SKM-1 treated with dmso at 0.1 percent for 144 hours (cell line): ENCODE measurements at regions not wholly inside any gene's neighbourhood (a gene's known extent, or its start where the extent isn't known, plus 50 kb on each side); places are given as distances from the start of the nearest gene placed in this dataset.

Experiments used
- DNase-seq: peaks from one replicate; lab custom pipeline; 2025; ENCODE audit not compliant: unreplicated experiment; lab: John Stamatoyannopoulos, UW

DNA sequence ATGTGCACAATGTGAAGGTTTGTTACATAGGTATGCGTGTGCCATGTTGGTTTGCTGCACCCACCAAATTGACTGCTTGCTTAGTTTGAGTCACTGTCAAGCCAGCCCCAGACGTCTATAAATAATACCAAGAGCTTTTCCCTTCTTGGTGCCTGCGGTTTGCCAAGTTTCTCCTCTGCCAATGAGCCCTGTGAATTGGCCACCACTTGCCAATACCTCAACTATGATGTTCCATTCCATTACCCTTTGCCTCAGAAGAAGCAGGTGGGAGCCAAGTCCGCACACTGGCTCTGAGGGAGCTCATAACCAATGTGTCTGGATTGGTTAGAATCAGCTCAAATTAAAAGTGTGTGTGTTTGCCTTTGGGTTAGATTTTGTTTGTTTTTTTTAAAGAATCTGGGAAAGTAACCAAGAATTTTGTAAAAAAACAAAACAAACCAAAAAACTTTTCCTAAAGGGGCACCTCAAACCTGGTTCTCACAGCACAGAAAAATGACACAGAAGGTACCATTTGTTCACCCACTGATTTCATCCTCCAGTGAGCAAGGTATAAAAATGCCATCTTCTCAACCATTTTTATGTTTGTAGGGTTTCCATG is 209.3 kb upstream of the PRNP start:
- no peak for DNase-seq

DNA sequence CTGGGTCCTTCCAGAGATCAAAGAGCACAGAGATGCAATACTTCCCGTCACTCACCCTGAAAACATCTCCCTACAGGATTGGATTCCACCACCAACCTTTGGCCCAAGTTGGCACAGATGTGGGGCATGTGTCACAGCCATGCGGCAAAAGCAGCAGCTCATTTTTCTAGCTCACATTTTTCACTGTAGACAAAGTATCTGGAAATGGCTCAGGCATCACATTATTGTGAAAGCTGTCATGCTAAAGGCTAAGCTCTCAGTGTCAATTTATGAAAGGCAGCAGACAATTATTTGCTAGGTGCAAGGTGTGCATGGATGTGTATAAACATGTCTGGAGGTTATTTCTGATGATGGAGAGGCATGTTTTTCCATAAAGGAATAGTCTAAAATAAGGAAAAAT is 213.3 kb upstream of the PRNP start:
- DNase-seq, result no peak

DNA sequence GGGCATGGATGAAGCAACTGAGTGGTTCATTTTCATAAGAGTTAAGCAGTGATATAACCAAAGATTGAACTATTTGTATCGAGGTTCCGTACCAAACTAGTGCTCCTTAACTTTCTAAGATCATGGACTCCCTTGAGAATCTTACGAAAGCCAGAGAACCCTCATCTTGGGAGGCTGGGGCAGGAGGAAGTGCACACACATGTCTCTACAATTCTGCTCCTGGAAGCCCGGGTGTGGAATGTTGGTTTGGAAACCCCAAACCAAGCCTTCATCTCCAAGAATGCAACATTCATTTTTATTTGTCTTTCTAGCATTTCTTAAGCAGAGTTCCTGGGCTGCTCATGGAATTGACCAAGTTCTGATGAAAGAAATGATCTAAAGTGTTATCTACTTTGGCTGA is 215.0 kb upstream of the PRNP start:
- no peak for DNase-seq

GRCh38 chr20:4470375-4470774 is 215.9 kb upstream of the PRNP start:
- DNase-seq, result no peak

DNA sequence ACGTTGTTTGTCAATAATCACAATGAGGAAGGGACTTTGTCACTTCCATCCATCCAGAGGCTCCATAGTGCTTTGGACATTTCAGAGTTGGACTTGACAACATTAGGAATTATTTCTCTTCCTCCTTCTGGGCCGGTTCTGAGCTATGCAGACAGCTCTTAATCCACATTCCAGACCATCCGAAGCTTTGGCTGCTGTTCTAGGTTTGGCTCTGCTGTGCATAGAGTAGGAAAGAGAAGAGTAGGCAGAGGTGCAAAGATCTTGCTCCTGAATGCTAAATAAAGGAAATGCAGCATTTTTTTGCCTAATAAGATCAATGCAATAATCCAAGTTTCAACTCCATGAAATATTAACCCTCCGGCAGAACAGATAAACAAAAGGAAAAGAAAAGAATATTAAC is 216.3 kb upstream of the PRNP start:
- DNase-seq, result no peak

DNA sequence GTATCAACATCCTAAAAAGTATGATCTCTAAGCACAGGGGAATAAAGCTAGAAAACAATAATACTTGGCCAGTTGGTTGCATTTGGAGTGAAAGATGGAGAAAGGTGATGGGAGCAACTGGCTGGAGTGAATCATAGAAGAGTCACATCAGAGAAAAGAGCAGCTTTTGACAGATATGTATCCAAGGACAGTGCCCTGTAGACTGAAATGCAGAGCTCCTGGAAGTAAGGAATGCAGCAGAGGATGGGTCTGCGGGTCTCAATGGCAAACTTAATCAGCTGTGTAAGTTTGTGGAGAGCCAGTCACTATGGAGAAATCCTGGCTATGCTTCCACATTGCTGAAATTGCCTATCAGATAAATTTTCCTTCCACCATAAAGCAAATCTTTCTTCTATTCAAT is 218.1 kb upstream of the PRNP start:
- no peak for DNase-seq

DNA sequence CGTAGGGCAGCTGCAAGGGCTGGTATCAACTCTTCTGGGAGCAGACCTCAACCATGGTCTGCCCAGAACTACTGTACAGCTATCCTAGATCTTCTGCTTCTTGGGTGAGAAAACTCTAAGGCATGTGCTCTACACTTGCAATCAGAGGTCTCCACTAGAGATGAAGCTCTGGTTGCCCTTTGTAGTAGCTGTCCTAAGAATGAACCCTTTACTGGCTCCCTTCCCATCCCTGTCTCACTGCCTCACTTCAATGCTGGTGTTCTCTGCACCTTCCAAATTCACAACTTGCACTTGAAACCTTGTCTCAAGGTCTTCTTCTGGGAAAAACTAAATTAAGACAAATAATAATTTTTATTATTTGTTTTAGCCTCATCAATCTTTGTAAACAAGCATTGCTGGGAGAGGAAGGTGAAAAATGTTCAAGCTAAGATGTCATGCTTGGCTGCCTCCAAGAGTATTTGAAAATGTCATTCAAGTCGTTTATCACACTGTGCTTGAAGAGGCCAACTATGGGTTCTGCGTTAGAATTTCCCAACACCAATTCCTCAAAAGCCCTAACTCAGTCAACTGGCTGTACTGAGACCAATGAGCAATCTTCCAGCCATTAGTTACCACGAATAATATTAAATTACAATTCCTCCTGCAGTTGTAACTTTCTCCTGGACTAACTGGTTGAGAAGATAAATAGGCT is 216.9 kb upstream of the ADRA1D start:
- no peak for DNase-seq

DNA sequence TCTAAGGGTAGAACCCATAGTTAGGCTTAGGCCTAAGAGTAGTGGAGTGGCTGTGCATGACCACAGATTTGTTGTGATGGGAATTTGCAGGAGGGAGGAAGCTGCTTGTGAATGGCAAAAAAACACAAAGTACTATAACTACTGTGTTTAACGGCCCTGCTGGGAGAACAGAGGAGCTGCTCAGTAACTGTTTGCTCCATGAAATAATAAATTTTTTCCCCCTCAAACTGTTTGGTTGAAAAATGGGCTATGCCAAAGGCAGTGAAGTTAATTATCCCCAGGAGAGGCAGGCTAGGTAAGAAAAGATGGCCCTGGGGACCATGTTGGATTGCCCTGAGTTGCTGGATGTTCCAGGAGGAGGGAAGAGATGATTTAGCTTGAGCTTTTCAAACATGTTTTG is 216.1 kb upstream of the ADRA1D start:
- no peak for DNase-seq

GRCh38 chr20:4462801-4463200 is 213.7 kb upstream of the ADRA1D start:
- peak; percentile 2 for DNase-seq

DNA sequence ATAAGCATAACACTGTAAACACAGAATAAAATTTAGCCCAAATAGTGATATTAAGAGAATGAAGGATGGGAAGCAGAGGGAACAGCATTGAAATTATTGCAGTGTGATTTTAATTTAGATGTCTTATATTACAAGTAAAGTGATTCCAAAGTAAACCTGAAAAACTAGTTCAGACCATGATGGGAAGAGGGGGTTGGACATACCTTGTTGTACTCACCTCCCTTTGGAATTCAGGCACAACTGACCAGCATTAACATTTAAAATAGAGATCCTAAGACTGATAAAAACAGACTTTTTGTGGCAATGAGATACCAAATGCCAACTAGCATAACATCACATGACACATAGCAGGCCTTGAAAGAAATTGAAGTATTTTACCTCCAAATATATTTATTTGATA is 210.0 kb upstream of the ADRA1D start:
- DNase-seq, result no peak

- no peak for DNase-seq
Measured at GRCh38 chr20:4457566-4458543, 208.8 kb upstream of the ADRA1D start.

DNA sequence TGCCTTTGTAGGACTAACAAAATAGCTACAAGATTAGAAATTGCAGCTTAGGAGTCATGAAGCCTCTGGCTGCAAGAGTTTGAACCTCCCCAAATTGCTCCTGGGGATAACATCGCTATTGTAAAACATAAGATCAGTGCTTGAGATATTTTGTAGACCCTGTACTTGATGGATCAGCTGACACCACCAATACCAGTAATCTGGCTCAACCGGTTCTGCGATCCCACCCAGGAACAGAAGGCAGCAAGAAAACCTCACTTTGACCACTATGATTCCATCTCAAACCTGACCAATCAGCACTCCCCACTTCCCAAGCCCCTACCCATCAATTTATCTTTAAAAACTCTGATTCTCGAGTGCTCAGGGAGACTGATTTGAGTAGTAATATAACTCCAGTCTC is 206.9 kb upstream of the ADRA1D start:
- no peak for DNase-seq

DNA sequence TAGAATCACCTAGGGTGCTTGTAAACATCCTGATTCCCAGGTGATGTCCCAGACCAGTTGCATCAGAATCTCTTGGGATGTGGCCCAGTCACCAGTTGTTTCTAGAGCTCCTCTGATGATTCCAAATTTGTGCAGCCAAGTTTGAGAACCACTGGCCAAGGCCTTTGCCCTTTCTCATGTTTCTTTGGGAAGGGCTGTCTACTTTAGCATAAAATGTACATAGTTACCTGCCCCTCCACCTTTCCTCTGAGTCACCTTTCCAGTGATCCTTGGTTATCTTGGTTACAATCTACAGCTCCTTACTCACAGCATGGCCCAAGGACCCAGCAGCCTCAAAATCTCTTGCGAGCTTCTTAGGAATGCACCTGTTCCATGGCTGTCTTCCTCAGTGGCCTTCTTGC is 206.2 kb upstream of the ADRA1D start:
- no peak for DNase-seq

- DNase-seq, result no peak
Measured at GRCh38 chr20:4454111-4454510, 205.0 kb upstream of the ADRA1D start.

GRCh38 chr20:4453359-4453758 is 204.3 kb upstream of the ADRA1D start:
- no peak for DNase-seq

DNA sequence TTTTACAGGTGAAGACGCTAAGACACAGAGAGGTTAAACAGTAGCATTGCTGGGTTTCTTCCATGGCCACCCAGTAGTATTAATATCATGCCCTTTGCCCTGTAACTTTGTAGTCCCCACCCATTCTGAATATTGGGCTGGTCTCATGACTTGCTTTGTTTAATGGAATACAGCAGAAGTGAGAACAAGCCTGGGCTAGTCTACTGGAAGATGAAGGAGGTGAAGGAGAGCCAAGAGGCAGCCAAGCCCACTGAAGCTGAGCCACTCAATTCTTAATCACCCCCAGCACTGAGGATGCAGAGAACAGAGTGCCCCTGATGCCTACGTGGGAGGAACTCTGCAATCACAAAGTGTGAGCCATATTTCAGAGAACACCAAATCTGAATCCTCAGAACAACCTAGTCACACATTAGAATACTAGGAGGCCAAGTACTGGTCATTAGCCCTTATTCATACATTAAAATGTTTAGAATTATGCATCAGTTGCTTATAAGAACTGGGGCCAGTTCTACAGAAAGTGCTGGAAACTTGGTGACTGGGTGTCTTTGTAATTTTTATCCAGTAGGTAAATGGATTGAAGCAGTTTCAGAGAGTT is 202.5 kb upstream of the ADRA1D start:
- no peak for DNase-seq

DNA sequence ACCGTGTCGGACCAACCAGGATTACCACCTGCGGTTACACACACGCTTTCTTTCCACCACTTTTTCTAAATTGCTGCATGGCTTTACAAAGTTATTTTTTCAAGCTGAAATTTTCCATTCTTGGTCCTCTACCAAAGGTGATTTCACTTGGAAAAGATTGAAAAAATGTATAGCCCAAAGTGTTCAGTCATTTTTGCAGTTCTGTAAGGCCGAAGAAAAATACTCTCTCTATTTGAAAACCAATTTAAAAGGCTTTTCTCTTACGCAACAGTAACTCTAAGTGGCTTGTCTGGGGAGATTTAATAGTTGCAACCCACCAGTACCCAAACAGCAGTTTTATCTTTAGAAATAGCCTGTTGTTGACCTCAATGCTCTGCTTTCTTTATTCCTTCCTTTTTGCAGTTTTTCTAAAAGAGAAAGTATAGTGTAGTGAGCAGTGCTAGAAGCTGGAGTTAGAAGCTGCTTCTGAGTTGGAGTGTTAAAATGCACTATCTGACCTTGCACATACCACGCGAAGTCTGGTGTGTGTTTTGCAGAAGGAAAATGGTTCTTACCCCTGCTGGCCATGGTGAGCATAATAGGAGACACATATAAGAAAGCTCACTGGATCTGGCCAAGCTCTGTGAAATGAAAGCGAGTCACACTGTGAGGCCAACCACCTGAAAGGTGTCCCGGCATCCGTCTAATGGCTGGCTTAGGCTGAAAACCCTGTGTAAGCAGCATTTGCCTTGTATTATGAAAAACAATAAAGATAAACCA is 201.0 kb upstream of the ADRA1D start:
- DNase-seq, result no peak

DNA sequence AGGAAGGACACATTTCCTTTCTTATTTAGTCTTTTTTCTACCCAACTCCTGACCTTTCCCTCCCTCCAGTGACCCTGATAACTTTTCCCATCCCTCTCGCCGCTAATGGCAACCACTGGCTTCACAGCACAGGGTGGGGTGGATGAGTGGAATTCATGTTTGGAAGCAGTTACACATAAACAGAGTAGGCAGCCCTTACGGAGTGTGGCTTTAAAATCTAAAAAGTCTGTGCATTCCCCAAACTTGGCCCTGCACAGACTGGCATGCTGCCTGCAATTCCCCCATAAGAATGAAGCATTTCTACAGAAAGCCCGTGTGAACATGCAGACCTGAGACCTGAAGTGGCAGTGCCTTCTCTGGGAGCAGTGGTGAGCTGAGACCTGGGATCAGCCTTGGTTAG is 196.7 kb upstream of the ADRA1D start:
- no peak for DNase-seq

DNA sequence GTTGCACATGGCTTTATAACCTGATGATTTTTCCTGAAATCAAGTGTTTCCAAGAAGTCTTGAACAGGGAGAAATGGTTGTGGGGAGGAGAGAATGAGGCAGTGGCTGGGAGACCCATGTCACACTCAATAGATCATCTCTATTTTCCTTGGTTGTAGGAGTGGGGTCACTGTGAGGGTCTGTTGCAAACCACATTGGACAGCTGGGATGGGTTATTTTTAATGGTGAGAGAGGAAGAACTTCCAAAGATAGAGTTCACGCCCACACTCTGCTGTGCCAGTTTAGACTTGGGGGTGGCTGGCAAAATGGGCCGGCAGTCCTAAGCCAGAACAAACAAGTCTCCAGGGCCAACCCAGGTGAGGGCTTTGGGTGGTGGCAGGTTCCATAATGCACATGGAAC is 196.2 kb upstream of the ADRA1D start:
- DNase-seq, result no peak

DNA sequence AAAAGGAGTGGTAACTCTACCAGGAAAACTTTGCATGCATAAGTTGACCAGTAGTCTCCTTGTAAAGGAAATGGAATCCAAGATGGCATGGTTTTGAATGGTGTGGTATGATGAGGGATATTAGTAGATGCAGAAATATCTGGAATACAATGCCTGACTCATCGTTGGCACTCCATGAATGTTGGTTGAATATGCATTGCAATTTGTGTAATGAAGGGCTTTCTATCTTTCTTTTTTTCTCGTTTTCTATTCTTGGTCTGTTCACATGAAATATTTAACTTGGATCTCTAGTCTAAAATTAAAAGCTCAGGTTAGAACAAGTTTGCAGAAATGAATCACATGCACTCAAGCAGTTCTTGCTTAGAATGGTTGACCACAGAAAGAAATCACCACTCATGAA is 195.3 kb upstream of the ADRA1D start:
- no peak for DNase-seq

- DNase-seq, result no peak
Measured at GRCh38 chr20:4443016-4443415, 193.9 kb upstream of the ADRA1D start.
